ENCODE measurements at regions not wholly inside any gene's neighbourhood (a gene's known extent, or its start where the extent isn't known, plus 50 kb on each side); places are given as distances from the start of the nearest gene placed in this dataset.
"Not testable (repeated sequence)": the region's sequence is repeated elsewhere in the genome, so short reads cannot be mapped to it uniquely, and the experiment has no call there.

DNA sequence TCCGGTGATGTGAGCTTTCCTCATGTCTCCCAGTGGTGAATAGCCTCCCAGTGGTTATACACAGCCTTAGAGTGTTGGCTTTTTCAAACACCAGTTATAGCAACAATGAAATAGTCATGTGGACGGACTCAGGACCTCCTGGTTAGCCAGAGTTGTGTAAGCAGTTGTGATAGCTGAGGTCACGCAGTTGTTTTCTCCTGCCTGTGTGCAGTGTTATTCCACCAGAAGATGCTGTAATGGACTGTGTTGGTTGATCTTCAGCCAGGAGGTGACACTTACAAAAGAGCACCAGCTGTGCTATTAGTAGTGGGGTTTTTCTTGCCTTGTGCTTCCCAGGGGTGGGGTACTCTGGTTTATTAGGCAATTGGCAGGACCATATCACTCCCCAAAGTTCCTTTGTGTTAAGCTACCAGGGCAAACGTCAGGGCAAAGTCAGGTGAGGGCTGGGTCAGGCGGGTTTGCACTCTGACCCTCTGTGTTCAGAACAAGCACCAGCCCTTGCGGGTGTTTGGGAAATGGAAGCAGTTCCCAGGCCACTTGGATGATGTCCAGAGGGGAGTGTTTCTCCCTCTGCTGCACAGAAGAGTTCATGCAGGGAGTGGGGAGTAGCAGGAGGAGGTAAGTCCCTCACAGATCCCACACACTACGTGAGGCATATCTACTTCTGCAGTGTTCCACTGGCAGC lies 252.6 kb downstream of the TMEM47 start:
- no peak for DNase-seq

DNA sequence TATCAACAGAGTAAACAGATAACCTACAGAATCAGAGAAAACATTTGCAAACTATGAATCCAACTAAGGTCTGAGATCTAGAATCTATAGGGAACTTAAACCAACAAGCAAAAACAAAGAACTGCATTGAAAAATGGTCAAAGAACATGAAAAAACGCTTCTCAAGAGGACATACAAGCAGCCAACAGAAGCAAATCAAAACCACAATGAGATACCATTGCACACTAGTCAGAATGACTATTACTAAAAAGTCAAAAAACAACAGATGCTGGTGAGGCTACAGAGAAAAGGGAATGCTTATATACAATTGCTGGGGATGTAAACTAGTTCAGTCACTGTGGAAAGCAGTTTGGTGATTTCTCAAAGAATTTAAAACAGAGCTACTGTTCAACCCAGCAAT lies 255.7 kb downstream of the TMEM47 start:
- no peak for DNase-seq

DNA sequence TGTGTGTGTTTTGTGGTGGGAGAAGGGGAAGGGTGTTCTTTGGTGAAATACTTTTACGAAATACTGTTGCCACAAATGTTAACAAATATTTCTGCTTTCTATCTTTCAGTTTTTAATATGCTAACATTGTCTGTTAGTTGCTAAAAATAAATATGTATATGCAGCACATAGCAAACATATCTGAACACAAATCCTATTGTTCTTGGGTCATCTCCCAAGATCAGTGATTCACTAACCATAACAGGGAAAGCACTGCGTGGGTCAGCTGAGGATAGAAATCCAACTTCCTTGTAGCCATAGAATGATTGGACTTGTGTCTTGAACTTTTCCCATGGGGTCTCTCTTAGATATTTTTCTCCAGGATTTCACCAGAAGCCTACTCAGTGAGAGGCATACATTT lies 250.3 kb upstream of the FAM47A start:
- no peak for DNase-seq

DNA sequence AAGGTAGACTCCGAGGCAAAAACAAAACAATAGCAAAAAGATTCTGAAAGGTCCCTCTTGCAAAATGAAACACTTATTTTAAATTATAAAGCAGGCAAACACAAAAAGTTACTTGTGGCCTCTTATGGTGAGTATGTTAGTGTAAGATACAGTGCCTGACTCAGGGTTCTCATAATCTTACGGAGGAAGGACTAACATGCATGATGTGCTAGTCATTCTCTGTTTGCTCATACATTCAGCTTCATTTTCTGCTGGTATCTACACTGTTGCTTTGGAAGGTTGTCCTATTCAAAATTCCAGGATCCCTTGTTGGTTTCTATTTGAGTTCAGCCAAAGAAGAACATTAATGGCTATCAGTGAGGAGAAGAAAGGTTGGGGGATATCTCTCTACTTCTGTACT lies 249.1 kb upstream of the FAM47A start:
- DNase-seq = no peak

DNA sequence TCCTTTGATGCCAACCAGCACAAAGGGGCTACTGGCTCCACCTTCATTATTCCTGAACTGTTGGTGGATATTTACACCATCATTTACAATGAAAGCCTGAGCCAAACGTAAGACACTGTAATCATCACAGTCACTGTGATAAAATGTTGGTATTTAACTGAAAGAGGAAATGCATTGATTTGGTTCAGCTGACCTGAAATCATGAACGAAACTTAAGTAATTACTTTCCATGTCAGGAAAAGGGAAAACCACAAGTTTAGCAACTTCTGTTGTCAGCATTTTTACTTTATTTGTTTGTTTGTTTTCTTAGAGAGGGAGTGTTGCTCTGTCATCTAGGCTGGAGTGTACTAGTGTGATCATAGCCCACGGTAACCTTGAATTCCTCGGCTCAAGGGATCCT lies 247.8 kb upstream of the FAM47A start:
- DNase-seq = no peak

DNA sequence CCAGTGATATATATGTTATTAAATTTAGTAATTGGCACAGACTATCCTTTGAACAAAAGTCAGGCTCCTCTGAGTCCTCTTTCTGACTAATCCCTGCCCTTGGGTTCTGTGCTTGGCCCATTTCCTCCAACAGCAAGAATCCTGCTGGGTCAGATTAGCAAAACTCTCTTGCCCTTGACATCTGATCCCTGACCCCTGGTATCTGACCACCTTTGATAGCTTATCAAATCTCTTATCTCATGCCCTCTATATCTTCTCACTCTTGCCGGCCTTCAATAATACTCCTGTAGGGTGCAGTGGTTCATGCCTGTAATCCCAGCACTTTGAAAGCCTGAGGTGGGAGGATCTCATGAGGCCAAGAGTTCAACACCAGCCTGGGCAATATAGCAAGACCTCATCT lies 245.5 kb upstream of the FAM47A start:
- DNase-seq = no peak

DNA sequence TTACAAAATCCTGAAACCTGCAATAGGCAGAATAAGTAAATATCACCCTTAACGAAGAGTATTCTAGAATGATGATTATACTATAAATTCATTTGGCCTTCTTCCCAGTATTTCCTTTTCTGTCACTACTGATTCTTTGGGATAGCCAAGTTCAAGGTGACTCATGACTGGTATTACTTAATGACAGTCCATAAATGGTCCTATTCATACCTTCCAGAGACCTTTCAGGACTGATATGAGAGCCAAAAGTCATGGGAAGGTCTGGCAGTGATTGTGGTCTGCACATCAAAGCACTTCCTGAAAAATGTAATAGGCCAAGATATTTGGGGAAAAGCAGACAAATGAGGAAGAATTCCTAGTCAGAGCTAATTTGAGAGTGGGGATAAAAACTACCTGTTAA lies 239.6 kb upstream of the FAM47A start:
- DNase-seq = no peak

DNA sequence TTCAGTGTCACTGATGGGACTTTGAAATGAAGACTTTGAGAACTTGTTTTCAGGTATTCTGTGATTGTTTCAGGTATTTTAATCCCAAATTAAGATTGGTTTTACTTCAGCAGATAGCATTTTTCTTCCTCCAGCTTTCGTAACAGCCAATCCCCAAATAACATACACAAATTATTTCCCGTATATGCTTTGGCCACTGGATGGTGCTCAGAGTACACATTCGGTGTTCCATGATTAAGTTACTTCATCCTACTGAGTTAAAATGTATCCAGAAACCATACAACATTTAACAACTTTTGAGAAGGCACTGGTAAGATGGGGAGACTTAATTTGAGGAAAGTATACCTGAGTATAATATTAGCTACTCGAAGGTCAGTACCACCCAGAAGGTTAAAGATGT lies 233.4 kb upstream of the FAM47A start:
- DNase-seq = peak; percentile 46

DNA sequence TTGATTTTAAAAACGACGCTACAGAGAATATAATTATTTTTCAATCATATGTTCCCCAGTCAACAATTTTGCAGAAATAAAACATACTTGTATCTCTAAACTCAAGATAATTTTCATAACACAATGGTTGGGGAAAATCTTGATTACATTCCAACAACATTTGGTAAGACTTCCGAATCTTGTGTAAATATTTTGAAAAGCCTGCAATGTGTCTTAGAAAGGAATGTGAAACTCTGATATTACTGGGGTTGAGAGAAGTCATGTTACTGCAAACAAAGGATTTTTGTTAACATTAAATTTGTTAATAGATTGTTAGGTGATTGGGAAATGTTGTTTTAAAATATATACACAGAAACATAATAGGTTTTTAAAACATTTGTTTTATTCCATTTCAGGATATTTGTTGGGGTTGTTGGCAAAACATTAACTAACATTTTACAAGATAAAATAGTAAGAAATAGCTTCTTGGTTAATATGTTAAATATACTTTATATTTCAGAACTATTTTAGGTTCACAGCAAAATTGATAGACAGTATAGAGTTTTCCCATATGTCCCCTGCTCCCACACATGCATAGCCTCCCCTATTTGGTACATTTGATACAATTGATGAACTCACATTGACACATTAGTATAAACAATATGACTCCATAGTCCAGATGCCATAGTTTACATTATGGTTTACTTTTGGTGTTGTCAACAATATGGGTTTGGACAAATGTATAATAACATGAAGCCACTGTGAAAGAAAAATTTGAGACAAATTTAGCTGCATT lies 218.6 kb upstream of the FAM47A start:
- peak; percentile 3 for DNase-seq

DNA sequence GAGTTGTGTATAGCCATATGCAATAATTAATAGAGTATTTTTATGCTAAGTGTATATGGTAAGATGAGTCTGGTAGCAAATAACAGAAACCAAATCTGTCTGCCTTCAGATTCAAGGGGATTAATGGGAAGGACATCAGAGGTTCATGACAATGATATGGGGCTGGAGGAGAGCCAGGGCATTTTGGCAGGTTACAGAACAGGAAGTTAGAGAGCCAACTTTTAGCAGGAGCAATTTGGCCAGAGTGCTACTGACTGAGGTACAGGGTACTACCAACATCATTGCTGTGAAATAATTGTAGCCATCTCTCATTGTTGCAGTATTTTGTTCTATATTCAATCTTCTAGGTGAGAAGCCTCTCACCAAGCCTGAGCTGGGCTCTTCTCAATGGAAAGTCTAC lies 210.9 kb upstream of the FAM47A start:
- no peak for DNase-seq

DNA sequence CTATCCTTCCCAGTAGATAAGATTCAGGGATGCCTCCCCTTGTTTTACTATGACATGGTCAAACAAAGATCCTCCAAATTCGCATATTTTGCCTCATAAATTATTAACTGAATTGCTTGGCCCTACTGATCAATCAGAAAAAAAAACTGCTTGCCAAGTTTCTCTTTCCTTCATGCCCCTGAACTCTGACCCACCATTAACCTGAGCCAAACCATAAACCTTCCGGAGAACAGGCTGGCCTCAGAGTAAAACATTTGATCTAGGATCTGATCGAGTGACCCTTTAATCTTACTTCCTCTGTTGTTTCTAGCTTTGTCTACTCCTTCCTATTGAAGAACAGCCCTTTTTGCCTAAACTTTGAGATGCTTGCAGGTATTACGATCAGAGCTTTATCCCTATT lies 209.7 kb upstream of the FAM47A start:
- DNase-seq = no peak

DNA sequence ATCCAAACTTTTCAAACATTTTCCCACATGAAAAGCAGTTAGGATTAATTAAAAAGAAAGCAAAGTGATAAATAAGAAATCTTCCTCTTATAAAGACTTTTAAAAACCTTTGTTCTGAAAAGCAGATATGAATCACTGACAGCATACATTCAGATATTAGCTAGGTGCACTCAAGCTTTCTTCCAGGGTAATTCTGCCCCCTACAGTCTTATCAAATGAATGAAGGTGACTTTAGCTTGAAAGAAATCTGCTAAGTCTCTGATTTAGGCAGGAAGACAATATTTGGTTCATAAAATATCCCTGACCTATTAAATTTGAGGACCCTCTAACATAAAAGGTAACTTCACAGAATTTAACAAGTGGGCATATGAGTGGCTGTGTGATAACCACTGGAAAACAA lies 209.1 kb upstream of the FAM47A start:
- no peak for DNase-seq

DNA sequence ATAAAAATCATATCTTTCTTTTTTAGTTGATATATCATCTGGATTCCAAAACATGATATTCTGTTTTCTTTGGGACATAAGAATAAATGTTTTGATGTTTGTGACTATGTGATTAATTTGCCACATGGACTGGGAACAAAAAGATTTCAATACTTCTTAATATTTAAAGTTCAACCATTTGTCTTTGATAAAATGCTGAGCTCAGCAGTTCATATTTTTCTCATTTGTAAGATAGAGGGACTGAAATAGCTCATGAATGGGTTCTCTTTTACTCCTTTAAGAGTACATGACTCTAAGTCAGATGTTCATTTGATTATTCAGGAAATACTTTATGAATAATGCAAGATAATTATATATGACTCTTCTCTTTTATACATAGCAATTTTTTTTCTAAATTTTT lies 205.9 kb upstream of the FAM47A start:
- DNase-seq = no peak

DNA sequence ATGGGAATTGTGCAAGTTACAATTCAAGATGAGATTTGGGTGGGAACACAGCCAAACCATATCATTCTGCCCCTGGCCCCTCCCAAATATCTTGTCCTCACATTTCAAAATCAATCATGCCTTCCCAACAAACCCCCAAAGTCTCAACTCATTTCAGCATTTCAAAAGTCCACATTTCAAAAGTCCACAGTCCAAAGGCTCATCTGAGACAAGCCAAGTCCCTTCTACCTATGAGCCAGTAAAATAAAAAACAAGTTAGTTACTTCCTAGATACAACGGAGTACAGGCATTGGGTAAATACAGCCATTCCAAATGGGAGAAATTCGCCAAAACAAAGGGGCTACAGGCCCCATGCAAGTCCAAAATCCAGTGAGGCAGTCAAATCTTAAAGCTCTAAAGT lies 203.3 kb upstream of the FAM47A start:
- not testable (repeated sequence) for DNase-seq

DNA sequence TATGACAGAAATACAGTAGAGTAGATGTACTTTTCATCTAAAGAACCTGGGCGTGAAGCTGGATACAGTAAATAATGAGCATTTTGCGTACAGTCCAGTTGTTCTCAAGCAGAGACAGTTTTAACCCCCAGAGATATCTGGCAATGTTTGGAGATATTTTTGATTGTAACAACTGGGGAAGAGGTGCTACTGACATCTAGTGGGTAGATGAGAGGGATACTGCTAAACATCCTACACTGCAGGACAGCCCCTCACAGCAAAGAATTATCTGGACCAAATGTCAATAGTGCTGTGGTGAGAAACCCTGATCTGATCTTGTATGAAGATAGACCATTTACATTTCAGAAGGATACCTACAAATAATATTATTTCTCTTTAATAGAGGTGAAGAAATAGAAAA lies 200.2 kb upstream of the FAM47A start:
- DNase-seq = peak; percentile 23

DNA sequence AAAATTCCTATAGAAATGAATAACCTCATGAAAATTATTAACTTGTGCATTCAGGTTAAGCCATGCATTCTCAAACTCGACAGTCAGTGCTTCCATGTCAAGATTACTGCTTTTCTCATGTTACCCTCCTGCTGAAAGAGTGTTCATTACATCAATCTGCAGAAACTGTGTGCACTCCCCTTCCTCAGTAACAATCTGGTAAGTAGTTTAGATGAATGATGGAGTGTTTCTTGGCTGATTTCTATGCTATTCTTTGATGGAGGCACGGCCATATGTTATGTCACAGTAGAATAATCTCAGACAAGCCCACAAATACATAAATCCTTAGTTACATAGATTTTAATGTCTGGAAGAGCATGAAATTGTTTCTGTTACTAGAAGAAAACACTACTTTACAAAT lies 193.3 kb upstream of the FAM47A start:
- DNase-seq = no peak

DNA sequence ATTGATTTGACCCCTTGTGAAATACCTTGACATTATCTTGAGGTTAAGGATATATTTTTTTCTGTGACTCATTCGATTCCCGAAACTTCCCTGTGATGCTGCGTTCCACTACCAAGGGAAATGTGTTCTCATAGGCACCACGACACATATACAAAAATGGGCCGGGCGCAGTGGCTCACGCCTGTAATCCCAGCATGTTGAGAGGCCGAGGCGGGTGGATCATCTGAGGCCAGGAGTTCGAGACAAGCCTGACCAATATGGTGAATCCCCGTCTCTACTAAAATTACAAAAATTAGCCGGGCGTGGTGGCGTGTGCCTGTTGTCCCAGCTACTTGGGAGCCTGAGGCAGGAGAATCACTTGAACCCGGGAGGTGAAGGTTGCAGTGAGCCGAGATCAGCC lies 188.3 kb upstream of the FAM47A start:
- DNase-seq = not testable (repeated sequence)

DNA sequence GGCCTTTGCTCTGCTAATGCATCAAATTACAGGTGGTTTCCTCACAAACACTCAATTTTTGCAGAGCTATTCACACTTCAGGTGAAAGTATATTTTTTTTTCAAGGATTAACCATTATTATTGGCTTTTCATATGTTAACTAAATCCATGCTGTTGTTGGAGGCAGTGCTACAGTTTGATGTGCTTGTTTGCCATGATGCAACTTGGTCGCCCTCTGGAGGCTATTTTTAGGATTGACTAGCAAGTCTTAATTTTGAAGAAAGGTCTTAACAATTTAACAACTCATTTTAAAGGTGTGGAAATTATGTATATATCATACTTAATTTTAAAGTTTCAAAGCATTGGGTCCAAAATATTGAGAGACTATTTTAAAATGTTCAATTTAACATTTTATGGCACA lies 168.8 kb upstream of the FAM47A start:
- DNase-seq = peak; percentile 48

DNA sequence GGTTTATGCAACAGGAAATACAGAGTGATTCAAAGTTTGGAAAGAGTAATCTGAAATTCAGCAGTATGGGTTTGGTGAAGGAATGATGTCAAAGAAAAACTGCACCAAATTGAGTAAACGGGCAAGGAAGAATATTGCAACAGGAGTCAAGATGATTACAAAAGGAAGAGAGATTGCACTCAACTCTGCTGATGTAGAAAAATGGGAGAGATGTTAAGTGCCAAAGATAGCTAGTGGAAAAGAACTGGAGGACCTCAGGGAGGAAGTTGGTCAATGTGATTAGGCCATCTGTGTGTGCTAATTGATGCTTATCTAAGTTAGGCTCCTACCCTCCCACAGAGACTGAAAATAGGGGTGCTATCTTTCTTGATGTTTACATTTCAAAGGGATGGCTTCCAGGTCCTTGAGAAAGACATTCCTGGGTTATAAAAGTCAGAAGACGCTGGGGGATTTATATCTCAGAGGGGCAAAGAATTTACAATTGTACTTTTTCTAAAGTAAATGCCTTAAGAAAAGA lies 167.4 kb upstream of the FAM47A start:
- no peak for DNase-seq

DNA sequence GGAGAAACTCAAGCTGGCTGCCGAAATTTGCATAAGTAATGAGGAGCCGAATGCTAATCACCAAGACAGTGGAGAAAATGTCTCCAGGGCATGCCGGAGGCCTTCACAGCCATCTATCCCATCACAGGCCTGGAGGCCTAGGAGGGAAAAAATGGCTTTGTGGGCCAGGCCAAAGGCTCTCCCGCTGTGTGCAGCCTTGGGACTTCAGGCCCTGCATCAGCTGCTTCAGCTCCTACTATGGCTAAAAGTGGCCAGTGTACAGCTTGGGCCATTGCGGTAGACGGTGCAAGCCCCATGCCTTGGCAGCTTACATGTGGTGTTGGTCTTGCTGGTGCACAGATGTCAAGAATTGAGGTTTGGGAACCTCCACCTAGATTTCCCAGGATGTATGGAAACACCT lies 162.6 kb upstream of the FAM47A start:
- DNase-seq = no peak

DNA sequence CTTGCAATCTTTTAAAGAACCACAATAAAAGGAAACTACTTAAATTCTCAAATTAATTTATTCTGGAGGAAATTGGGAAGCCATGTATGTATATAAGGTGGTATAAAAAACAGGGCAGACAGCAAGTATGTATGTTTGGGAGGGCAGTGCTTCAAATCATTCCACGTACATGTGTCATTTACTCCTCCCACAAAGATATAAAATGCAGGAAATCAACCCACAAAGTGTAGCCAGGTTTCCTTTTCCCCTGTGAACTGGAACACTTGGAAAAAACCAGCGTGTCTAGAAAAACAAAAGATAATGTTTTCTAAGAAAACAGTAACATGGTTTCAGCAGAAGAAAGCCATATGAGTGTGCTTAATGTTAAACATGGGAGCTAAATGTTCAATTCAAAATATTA lies 156.7 kb upstream of the FAM47A start:
- DNase-seq = no peak

DNA sequence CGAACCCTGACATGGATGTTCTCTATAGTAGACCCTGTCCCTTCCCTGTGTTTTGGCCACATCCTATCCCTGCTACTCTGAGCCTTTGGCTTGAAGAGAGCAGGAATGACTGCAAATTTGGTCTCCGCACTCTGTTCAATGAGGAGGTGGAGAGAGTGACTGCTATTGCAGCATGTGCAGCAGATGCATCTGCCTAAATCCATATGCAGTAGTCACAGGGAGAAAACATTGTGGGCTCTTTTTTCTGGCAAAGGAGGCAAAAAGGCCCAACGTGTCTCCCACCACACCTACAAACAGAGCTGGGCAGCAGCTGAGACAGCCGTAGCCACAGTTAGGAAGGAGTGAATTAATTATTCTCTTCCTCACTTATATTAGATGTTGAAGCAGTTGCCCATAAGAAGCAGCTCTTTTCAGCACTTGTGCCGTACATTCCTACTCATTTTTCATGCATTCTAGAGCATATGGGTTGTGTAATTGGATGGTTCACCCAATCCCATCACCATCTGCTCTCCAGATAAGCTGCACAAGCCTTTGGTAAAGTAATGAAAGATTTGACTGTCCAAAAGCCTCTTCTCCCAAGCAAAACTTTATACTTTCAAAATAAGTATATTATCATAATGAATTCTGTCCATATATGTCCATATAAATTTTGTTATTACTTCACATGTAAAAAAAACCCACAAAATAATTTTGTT lies 147.9 kb upstream of the FAM47A start:
- no peak for DNase-seq

DNA sequence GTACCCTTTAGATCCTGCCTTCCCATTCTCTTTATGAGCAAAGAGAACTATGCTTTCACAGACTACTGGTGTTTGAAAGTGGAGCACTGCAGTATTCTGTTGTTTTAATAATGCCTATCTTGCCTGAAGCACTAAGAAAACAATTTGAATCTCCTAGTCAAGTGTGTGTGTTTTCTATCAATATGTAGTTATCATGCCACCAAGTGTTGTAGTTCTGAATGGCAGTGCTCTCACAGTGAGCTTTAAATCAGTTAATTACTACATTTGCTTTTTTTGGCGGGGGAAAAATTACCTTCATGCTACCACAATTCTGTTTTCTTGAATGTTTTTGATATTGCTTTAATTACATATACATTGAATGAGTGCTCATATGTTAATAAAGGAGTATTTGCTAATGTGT lies 143.6 kb upstream of the FAM47A start:
- peak; percentile 1 for DNase-seq

All from tongue (tissue), 1 donor.